Glutamatergic neuron (in vitro differentiated cells): ENCODE measurements at regions not wholly inside any gene's neighbourhood (a gene's known extent, or its start where the extent isn't known, plus 50 kb on each side); places are given as distances from the start of the nearest gene placed in this dataset.
A peak's percentile ranks its signal among the peaks of the same experiment; 100 is the strongest.

ENCODE experiments used
- DNase-seq: peaks from one replicate; pipeline ENCODE4 v3.0.0; 2022
- H3K27ac Mint-ChIP-seq: one replicate; pipeline ENCODE4 v1.8.0; 2020; ENCODE audit warnings: mild to moderate bottlenecking, mixed read lengths, inconsistent platforms; ENCODE audit not compliant: unreplicated experiment
- H3K27me3 Mint-ChIP-seq: one replicate; pipeline ENCODE4 v1.8.0; 2020; ENCODE audit warnings: mild to moderate bottlenecking, moderate library complexity, mixed read lengths, inconsistent platforms; ENCODE audit not compliant: unreplicated experiment
- H3K36me3 Mint-ChIP-seq: one replicate; pipeline ENCODE4 v1.8.0; 2020; ENCODE audit warnings: mild to moderate bottlenecking, mixed read lengths, inconsistent platforms; ENCODE audit not compliant: unreplicated experiment
- H3K4me1 Mint-ChIP-seq: one replicate; pipeline ENCODE4 v1.8.0; 2020; ENCODE audit warnings: mild to moderate bottlenecking, low read depth, mixed read lengths, inconsistent platforms; ENCODE audit not compliant: unreplicated experiment
- H3K4me3 Mint-ChIP-seq: one replicate; pipeline ENCODE4 v1.8.0; 2020; ENCODE audit warnings: mild to moderate bottlenecking, mixed read lengths, inconsistent platforms; ENCODE audit not compliant: unreplicated experiment
- H3K9me3 Mint-ChIP-seq: one replicate; pipeline ENCODE4 v1.8.0; 2020; ENCODE audit warnings: mild to moderate bottlenecking, moderate library complexity, mixed read lengths, inconsistent platforms; ENCODE audit not compliant: unreplicated experiment
- CTCF ChIP-seq: fragments of 200-600 bp; sonication (generic); IDR thresholded peaks from one replicate; pipeline ENCODE4 v1.5.0; 2021; ENCODE audit not compliant: partially characterized antibody, unreplicated experiment

- DNase-seq: no peak
- no peaks in the 10 kb centered on the region for H3K27me3 Mint-ChIP-seq
- no peak overlapping the region for H3K4me3 Mint-ChIP-seq
- no peaks in the 10 kb centered on the region for H3K9me3 Mint-ChIP-seq
- H3K4me1 Mint-ChIP-seq: no peaks in the 10 kb centered on the region
- no peaks in the 10 kb centered on the region for H3K36me3 Mint-ChIP-seq
- H3K27ac Mint-ChIP-seq: no peak overlapping the region
- TF ChIP-seq CTCF: no peak
Measured at GRCh38 chr12:42846782-42847181, 257.2 kb upstream of the PRICKLE1 start.

- peaks cover 3% of the 10 kb centered on the region for H3K9me3 Mint-ChIP-seq
- no peaks in the 10 kb centered on the region for H3K36me3 Mint-ChIP-seq
- H3K4me1 Mint-ChIP-seq: peaks cover under 1% of the 10 kb centered on the region
- H3K27ac Mint-ChIP-seq: no peak overlapping the region
- no peak for DNase-seq
- H3K27me3 Mint-ChIP-seq: no peaks in the 10 kb centered on the region
- TF ChIP-seq CTCF: no peak
- H3K4me3 Mint-ChIP-seq: no peak overlapping the region
Measured at GRCh38 chr12:42834062-42834461, 244.5 kb upstream of the PRICKLE1 start.

GRCh38 chr12:42828836-42829235 is 239.3 kb upstream of the PRICKLE1 start:
- Mint-ChIP-seq H3K4me3 (no peak overlapping the region), H3K27ac (no peak overlapping the region), H3K36me3 (no peaks in the 10 kb centered on the region), H3K9me3 (no peaks in the 10 kb centered on the region), H3K4me1 (peaks cover 3% of the 10 kb centered on the region), H3K27me3 (peaks cover 2% of the 10 kb centered on the region)
- no peak for DNase-seq
- no peak for TF ChIP-seq CTCF

GRCh38 chr12:42824327-42824726 is 234.8 kb upstream of the PRICKLE1 start:
- no peak for TF ChIP-seq CTCF
- no peak for DNase-seq
- H3K9me3 Mint-ChIP-seq: no peaks in the 10 kb centered on the region
- no peak overlapping the region for H3K27ac Mint-ChIP-seq
- H3K27me3 Mint-ChIP-seq: peaks cover 2% of the 10 kb centered on the region
- H3K4me3 Mint-ChIP-seq: no peak overlapping the region
- H3K36me3 Mint-ChIP-seq: no peaks in the 10 kb centered on the region
- H3K4me1 Mint-ChIP-seq: peaks cover 3% of the 10 kb centered on the region

GRCh38 chr12:42823679-42824078 is 234.1 kb upstream of the PRICKLE1 start:
- H3K9me3 Mint-ChIP-seq: no peaks in the 10 kb centered on the region
- H3K4me1 Mint-ChIP-seq: no peaks in the 10 kb centered on the region
- peak; percentile 27 for TF ChIP-seq CTCF
- H3K4me3 Mint-ChIP-seq: no peak overlapping the region
- no peaks in the 10 kb centered on the region for H3K36me3 Mint-ChIP-seq
- no peaks in the 10 kb centered on the region for H3K27me3 Mint-ChIP-seq
- DNase-seq: no peak
- no peak overlapping the region for H3K27ac Mint-ChIP-seq
